ENCODE measurements at regions not wholly inside any gene's neighbourhood (a gene's known extent, or its start where the extent isn't known, plus 50 kb on each side); places are given as distances from the start of the nearest gene placed in this dataset.

- H3K27ac ChIP-seq (ENCODE audit: extremely low read length, insufficient read depth, low read length) = no peak overlapping the region
- ChIA-PET CTCF (ENCODE audit: low intra/inter-chr PET ratio, low total read pairs) (no interaction called here), POLR2A (no interaction called here)
- WGBS (ENCODE audit: low lambda C conversion rate) = 0% methylated on average over 1 of the region's 2 CpGs
- no TSS peak for BruUV-seq (replicated peaks)
- ATAC-seq (no peak), DNase-seq (ENCODE audit: low spot score) (no peak), FAIRE-seq (no peak)
- H2AFZ ChIP-seq (ENCODE audit: low read length) = no peak overlapping the region
- in situ Hi-C loops (cut with HindIII; ENCODE audit: extremely low pct_ligation_motif_present, low pct_unique_long_range_greater_than_20kb) (no loop called here), intact Hi-C loops (cut with micrococcal nuclease; ENCODE audit: unreplicated experiment) (no loop called here)
- no peaks in the 10 kb centered on the region for H3K79me2 ChIP-seq (ENCODE audit: insufficient read depth, low read length)
- H4K20me1 ChIP-seq (ENCODE audit: insufficient read depth, low read length) = no peaks in the 10 kb centered on the region
- no peak overlapping the region for H3K9ac ChIP-seq (ENCODE audit: insufficient read depth, low read depth, low read length)
- no peaks in the 10 kb centered on the region for H3K9me3 ChIP-seq (ENCODE audit: low read length)
- H3K4me1 ChIP-seq (ENCODE audit: insufficient read depth, low read length) = peaks cover 2% of the 10 kb centered on the region
- H3K4me2 ChIP-seq (ENCODE audit: low read depth, low read length) = no peak overlapping the region
- H3K4me3 ChIP-seq (replicated peaks in 1 of 3; ENCODE audit: insufficient read depth in 1 of 3, low read depth in 2 of 3, low read length in 3 of 3) = no peak overlapping the region
- H3K36me3 ChIP-seq (replicated peaks in 1 of 2; ENCODE audit: control insufficient read depth in 1 of 2, insufficient read depth in 2 of 2, low read length in 2 of 2) = no peaks in the 10 kb centered on the region
- H3K27me3 ChIP-seq (ENCODE audit: control insufficient read depth in 1 of 2, insufficient read depth in 2 of 2, low read length in 2 of 2) = no peaks in the 10 kb centered on the region
- TF ChIP-seq MATR3 (CRISPR knock-in tag; IDR thresholded peaks at IDR 0.05) = no peak
- no peak for TF ChIP-seq ZNF629 (CRISPR knock-in tag; conservative IDR thresholded peaks at IDR 0.05)
- no peak for TF ChIP-seq ZSCAN21 (CRISPR knock-in tag; IDR thresholded peaks at IDR 0.05; ENCODE audit: borderline replicate concordance)
- no peak for TF ChIP-seq ZBTB37 (CRISPR knock-in tag; IDR thresholded peaks at IDR 0.05)
- no peak for TF ChIP-seq ZNF333 (CRISPR knock-in tag; IDR thresholded peaks at IDR 0.05; ENCODE audit: borderline replicate concordance)
- no peak for TF ChIP-seq ZFP91 (CRISPR knock-in tag; IDR thresholded peaks at IDR 0.05; ENCODE audit: borderline replicate concordance)
- TF ChIP-seq TFAP4 (IDR thresholded peaks at IDR 0.05; ENCODE audit: borderline replicate concordance, low read depth) = no peak
- TF ChIP-seq RXRB (CRISPR knock-in tag; IDR thresholded peaks at IDR 0.05; ENCODE audit: borderline replicate concordance) = no peak
- TF ChIP-seq LRRFIP1 (CRISPR knock-in tag; conservative IDR thresholded peaks at IDR 0.05) = no peak
- no peak for TF ChIP-seq ASH2L (IDR thresholded peaks at IDR 0.05; ENCODE audit: insufficient read length, low read depth, low read length)
- no peak for TF ChIP-seq ZNF687 (CRISPR knock-in tag; IDR thresholded peaks at IDR 0.05)
- no peak for TF ChIP-seq KDM2A (CRISPR knock-in tag; IDR thresholded peaks at IDR 0.05; ENCODE audit: borderline replicate concordance, low read depth)
Observed at GRCh38 chr4:23373261-23373660, 516.6 kb downstream of the PPARGC1A start.

Data from HepG2 (cell line).